RWPE1 (cell line): ENCODE measurements at regions not wholly inside any gene's neighbourhood (a gene's known extent, or its start where the extent isn't known, plus 50 kb on each side); places are given as distances from the start of the nearest gene placed in this dataset.

Experiments
- CTCF ChIA-PET: fragments of 350-600 bp; sonication (Branson Sonifier 250); formaldehyde crosslinking; extraction: SDS; loops from one replicate; lab custom pipeline; 2021; lab: Yijun Ruan, JAX
- POLR2A ChIA-PET: fragments of 400-600 bp; formaldehyde crosslinking; extraction: SDS; loops from one replicate; lab custom pipeline; 2020; ENCODE audit warnings: antibody characterized with exemption; ENCODE audit not compliant: low non-redundant PET; lab: Yijun Ruan, JAX
- DNase-seq: peaks from one replicate; pipeline ENCODE4 v3.0.0; 2012; ENCODE audit warnings: low spot score
- H3K27ac ChIP-seq: fragments of 450-650 bp; 2 replicates; pipeline ENCODE4 v1.5.1; 2017
- CTCF ChIP-seq: fragments of 450-650 bp; conservative IDR thresholded peaks from 2 replicates; pipeline ENCODE4 v1.5.1; 2017; ENCODE audit warnings: low read depth, mild to moderate bottlenecking

- no peak for DNase-seq
- H3K27ac ChIP-seq: no peak overlapping the region
- POLR2A ChIA-PET: no interaction called here
- no peak for TF ChIP-seq CTCF
- CTCF ChIA-PET: interaction anchor here (0.5 kb wide), 1 partner anchor 83 kb away, joined by 3 read pairs; no protein-coding TSS in a partner anchor
These were observed 104.7 kb upstream of the CLDN10 start for GRCh38 chr13:95447814-95448213.

GRCh38 chr13:95451656-95452055 lies 100.9 kb upstream of the CLDN10 start:
- DNase-seq: no peak
- no peak overlapping the region for H3K27ac ChIP-seq
- CTCF ChIA-PET: no interaction called here
- POLR2A ChIA-PET: no interaction called here
- no peak for TF ChIP-seq CTCF

GRCh38 chr13:95452375-95452774 lies 100.1 kb upstream of the CLDN10 start:
- ChIA-PET POLR2A (no interaction called here), CTCF (no interaction called here)
- no peak for TF ChIP-seq CTCF
- DNase-seq: no peak
- no peak overlapping the region for H3K27ac ChIP-seq

- no peak overlapping the region for H3K27ac ChIP-seq
- TF ChIP-seq CTCF: no peak
- no peak for DNase-seq
- POLR2A ChIA-PET: no interaction called here
- CTCF ChIA-PET: no interaction called here
These were observed 96.7 kb upstream of the CLDN10 start for GRCh38 chr13:95455782-95456181.

- DNase-seq: no peak
- POLR2A ChIA-PET: no interaction called here
- no peak overlapping the region for H3K27ac ChIP-seq
- CTCF ChIA-PET: no interaction called here
- TF ChIP-seq CTCF: no peak
These were observed 95.7 kb upstream of the CLDN10 start for GRCh38 chr13:95456815-95457214.

GRCh38 chr13:95457294-95457693 lies 95.2 kb upstream of the CLDN10 start:
- no peak for DNase-seq
- ChIA-PET CTCF (interaction anchor here (0.6 kb wide), 1 partner anchor 382 kb away, joined by 3 read pairs; no protein-coding TSS in a partner anchor), POLR2A (no interaction called here)
- TF ChIP-seq CTCF: no peak
- no peak overlapping the region for H3K27ac ChIP-seq

- no peak for DNase-seq
- ChIA-PET CTCF (no interaction called here), POLR2A (no interaction called here)
- no peak for TF ChIP-seq CTCF
- H3K27ac ChIP-seq: no peak overlapping the region
These were observed 89.7 kb upstream of the CLDN10 start for GRCh38 chr13:95462801-95463200.
